ENCODE measurements at regions not wholly inside any gene's neighbourhood (a gene's known extent, or its start where the extent isn't known, plus 50 kb on each side); places are given as distances from the start of the nearest gene placed in this dataset.

DNA sequence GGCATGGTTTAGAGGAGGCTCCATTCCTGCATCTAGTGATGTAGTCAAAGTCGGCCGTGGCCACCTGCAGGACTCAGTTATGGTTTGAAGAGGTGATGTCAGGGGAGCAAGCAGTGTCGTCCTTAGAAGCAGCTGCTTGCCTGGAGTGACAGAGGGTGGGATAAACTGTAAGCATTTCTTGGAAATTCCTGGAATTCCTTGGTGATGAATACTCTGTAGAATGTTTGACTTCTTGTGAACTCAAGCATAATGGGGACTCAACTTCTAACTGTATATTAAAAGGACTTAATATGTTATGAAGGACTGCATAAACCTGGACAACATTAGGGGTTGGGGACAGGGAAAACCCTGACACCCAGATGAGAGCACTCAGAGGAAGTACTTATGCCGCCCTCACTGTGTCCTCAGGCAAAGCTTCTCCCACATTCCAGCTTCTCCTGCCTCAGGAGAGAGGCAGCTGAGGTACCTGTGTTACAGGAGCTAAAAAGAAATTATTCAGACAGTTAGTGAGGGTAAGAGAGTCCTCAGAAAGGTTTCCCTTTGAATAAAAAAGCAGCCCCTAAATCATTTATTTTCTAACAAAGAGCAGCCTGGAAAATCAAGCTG, 459.9 kb upstream of the CELF4 start:
- no peak for DNase-seq
- no peak for ATAC-seq (ENCODE audit: poor library complexity)
- intact Hi-C loops (cut with DNase I): no loop called here

DNA sequence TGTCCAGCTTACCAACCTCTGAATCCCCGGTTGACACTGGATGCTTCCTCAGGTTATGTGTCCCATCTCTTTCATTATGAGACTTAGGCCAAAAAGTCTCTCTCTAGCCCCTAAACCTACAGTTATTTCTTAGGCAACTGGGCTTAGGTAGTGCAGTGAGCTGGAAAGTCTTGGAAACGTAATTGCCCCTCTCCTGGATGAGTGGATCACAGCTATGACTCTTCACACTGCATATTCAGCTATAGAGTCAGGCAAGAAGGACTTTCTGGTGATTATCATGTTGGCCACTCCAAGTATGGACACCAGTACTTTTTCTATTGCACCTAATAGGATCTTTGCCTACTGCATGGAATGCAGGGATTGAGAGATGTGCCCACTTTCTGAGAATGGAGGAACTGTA, 458.3 kb upstream of the CELF4 start:
- DNase-seq (no peak), ATAC-seq (ENCODE audit: poor library complexity) (no peak)
- intact Hi-C loops (cut with DNase I): no loop called here

DNA sequence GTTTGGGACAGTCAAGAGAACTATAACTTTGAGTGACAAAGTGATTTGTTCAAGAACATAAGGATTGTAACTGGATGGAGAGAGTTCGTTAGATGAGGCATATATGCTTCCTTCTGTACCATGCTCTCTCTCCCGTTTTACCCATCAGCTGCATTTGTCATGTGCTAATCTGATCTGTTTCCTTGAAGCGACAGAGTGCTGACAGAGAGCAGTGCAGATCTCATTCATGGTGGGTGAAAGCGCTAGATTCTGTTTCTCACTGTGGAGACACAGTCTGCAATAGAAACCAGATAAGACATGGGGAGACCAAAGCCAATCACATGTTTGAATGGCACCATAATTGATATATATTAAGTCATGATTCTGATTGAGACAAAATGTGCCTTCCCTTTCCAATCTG, 456.6 kb upstream of the CELF4 start:
- ATAC-seq (ENCODE audit: poor library complexity) (no peak), DNase-seq (no peak)
- intact Hi-C loops (cut with DNase I): no loop called here

DNA sequence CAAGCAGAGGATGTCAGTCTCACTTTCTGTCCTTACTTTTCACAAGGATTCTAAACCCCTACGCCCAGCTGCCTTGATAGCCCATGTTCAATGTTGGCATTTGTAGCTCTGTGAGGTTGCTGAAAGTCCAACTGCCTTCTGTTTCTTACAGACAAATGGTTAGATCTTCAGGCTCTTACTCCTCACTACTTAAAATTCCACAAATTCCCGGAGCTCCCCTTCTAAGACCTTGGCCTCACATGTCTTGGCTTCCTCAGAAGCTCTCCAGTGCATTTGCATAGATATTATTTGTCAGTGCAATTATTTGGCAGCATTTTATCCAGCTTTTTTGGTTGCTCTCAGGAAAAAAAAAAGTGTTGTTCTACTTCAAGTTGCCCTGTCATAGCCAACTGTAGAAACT, 453.7 kb upstream of the CELF4 start:
- DNase-seq (no peak), ATAC-seq (ENCODE audit: poor library complexity) (no peak)
- intact Hi-C loops (cut with DNase I): no loop called here

DNA sequence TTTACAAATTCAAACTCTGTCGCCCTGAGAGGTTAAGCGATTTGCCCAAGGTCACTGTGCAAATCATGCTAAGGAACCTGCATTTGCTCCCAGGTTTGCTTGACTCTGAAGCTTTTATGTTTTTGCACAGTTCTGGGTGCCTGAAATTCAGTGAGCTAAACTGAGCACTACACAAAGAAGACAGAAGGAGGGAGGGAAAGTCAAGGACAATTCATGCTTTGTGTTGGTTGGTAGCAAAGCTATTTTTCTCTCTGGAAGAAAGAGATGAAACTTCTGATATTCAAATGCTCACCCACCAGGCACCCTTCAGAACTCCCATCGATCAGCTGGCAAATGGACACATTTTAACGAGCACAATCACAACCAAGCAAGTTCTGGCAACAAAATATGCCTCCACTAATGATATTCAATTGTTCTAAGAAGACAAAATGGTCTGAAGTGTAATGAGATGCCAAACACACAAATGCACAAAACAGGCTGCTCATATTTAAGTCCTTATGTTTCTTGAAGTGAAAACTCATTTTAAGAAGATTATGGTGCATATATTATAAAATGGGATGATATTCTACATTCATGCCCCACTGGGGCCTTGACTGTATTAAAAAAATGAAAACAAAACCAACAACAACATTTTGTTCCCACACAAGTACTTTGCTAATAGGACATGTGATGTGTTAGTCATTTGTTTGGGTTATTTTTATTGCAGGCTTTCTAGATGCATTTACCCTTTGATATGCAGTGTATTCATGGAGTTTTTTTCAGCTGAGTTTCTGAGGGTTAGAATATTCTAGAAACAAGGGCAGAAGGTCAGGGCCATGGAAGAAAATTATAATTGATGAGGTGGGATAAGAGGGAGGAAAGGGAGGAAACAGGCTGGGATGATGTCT, 445.6 kb upstream of the CELF4 start:
- DNase-seq: no peak
- intact Hi-C loops (cut with DNase I): no loop called here
- no peak for ATAC-seq (ENCODE audit: poor library complexity)

DNA sequence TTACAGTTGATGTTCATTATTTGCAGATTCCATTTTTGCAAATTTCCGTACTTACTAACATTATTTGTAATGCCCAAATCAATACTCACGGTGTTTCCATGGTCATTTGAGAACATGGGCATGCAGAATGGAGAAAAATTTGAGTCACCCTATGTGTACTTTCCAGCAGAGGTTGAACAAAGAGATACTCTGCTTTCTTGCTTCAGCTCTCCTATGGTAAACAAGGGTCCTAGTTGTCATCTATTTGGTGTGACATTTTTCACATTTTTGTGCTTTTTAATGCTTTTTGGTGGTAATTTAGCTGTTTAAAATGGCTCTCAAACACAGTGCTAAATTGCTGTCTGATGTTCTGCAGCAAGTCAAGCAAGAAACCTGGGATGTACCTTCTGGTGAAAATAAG, 444.4 kb upstream of the CELF4 start:
- no peak for ATAC-seq (ENCODE audit: poor library complexity)
- intact Hi-C loops (cut with DNase I): no loop called here
- DNase-seq: no peak

DNA sequence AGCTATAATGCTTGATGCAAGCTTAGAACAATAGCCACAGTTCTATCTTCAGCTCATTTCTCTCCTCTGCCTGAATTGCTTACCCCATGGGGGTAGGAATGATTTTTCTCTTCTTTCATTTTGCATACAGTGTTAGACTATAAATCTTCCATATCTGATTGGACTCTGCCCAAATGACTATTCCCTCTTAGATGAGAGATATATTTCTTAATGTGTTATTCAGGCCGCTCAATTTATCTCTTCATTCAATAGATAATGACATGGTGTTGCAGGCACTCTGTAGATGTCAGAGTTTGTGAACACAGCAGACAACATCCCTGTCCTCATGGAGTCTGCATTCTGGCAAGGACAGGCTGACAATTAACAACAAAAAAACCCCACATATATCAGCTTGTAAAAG, 443.7 kb upstream of the CELF4 start:
- ATAC-seq (ENCODE audit: poor library complexity) (no peak), DNase-seq (no peak)
- intact Hi-C loops (cut with DNase I): no loop called here

DNA sequence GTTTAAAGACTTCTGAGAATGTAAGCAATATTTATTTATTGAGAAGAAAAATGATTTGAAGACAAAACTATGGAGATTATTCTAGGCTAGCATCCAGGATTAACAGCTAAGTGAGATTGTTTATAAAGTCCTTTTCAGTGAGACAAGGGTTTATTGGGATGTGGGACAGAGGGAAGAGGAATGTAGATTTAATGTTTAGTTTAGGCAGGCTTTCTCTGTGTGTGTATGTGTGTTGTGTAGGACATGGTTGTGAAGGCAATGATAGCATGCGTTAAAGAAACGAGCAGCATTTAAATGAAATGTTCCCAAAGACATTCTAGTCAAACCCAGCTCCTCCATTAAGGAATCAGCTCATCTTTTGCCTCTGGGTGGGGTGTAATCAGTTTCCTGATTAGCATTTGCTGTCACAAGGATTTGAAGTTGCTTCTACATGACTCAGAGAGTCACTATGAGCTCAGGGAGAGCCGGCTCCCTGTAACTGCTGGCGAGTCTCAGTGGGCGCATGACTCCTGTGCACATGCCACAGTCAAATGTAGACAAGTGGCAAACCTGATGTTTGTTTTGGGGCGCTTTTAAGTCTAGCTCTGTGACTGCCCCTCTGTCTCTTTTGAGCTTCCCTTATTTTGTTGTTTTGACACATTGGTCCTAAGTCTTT, 442.2 kb upstream of the CELF4 start:
- ATAC-seq (ENCODE audit: poor library complexity) (no peak), DNase-seq (no peak)
- intact Hi-C loops (cut with DNase I): no loop called here

DNA sequence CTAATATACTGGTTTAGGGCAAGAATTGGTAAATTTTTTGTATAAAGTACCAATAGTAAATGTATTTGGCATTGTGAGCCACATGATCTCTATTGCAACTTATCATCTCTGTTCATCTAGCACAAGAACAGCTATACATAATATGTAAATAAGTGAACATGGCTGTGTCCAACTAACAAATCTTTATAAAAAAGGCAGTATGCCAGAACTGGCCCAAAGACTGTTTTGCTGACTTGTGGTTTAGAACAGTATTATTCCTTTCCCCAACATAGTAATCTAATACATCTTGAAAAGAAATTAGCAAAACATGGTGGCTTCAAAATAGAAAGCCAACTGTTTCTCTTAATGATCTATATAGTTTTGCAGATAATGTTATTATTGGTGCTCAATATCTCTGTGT, 441.4 kb upstream of the CELF4 start:
- intact Hi-C loops (cut with DNase I): no loop called here
- DNase-seq (no peak), ATAC-seq (ENCODE audit: poor library complexity) (no peak)

DNA sequence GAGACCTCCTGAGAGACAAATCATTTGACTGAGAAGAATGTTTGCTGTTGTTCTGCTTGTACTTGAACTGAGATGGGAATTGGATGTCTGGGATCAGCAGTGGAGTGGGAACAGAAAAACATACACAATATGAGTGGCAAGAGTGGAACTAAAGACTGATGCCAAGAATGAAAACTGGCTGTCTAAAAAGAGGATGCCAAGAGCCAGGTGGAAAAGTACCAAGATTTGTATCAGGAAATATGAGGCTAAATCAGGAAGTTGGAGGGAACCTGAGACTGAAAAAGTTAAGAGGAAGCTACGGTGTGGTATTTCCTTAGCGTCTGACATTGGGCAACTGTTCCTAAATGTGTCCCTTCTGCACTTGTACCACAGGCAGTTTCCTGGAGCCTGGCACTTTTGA, 440.9 kb upstream of the CELF4 start:
- no peak for ATAC-seq (ENCODE audit: poor library complexity)
- DNase-seq: no peak
- intact Hi-C loops (cut with DNase I): no loop called here

DNA sequence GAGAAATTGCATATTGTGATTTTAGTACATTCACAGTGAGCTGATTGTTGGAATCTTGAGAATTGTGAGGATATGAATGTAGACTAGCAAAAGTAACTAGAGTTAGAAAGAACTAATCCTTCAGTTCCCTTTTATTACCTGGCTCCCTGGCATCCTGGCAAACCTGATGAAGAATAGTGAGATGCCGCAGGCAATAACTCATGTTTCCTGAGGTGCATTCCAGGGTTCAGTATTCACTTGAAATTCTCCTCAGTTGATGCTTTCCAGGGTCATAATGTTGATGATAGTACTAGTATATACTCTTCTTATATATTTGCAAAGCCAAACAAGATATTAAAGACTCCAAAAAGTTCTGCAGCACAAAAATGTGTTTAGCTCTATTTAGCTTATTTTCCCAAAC, 432.1 kb upstream of the CELF4 start:
- intact Hi-C loops (cut with DNase I): no loop called here
- DNase-seq (no peak), ATAC-seq (ENCODE audit: poor library complexity) (no peak)

DNA sequence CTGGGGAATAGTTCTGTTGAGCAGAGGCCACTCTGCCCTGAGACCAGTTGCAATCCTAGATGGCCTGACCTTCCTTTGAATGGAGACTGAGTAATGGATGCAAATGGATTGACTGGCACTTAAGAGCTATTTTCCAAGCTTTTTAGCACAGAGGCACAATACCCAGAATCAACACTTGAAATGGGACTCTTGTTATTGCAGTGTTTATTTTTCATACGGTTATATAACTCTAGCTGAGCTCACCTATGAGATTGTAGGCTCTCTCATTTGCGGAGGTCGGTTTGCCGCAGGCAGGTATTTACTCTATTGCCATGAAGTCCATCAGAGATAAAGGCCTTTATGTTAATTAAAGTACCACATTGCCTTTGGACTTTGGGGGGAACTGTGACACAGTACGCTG, 422.3 kb upstream of the CELF4 start:
- intact Hi-C loops (cut with DNase I): no loop called here
- ATAC-seq (ENCODE audit: poor library complexity): no peak
- DNase-seq: no peak

DNA sequence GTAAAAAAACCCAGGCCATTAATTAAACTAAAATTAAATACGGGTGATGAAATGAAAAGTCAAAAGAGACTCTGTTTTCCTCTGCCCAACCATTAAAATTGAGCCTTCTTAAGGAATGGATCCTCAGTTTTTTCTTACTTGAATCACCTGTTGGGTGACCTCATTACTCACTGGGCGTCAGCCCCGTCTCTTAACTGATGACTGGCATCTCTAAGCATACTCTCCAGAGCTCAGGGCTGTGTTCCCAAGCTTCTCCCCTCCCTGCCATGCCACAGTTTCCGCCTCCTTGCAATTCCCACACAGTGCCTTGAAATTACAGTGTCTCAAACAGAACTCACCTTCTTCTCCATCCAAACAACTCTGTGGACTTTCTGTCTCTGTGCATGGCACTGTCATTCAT, 421.1 kb upstream of the CELF4 start:
- intact Hi-C loops (cut with DNase I): no loop called here
- no peak for ATAC-seq (ENCODE audit: poor library complexity)
- no peak for DNase-seq

DNA sequence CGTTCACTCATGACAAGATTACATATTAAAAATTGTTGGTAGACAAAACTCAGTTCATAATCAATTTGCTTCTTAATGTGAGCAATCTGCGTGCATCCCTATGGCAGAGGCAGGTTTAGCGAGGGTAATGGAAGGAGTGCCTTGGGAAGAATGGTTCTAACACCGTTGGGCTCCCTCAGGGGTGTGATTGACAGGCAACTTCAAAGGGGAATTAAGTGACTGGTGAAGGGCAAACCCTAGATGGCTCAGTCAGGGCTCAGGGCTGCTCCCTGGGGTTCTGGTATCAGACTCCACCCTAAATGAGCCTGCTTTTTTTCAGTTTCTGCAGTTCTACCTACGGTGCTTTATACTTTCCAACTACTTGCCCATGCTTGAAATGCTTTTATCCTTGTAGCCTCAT, 419.5 kb upstream of the CELF4 start:
- DNase-seq: no peak
- ATAC-seq (ENCODE audit: poor library complexity): no peak
- intact Hi-C loops (cut with DNase I): no loop called here

DNA sequence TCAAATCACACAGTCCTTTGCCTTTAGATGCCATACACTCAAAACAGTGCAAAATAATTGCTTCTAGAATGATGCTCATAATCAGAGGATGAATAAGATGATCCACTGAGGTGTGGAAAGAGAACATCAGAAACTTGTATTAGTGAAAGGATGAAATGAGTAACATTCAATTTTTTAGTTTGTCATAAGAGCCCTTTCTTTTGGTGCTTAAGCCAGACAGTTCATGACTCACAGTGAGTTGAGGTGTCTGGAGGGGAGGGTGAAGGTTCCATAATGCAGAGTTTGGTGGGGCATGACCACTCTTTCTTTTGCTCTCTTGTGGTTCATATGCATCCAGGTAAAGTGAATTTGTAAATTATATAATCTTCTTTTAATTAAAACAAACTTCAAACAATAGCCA, 415.0 kb upstream of the CELF4 start:
- intact Hi-C loops (cut with DNase I): no loop called here
- ATAC-seq (ENCODE audit: poor library complexity): no peak
- DNase-seq: no peak

DNA sequence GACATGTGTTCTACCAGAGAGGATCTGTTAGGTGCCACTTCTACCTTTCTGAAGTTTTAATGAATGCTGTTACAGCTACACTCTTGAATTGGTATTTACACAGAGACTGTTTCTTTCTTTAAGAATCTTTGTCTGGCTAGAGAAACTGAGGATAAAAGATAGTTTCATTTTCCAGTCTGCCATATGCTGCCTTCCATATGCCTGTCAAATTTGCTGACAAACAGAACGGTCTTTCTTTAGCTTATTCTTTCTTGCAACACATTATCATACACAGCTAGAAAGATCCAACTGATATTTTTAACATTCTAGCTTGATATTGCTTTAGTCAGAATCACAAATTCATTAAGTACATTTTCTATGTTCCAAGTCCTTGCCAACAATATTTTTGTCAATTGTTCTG, 409.8 kb upstream of the CELF4 start:
- ATAC-seq (ENCODE audit: poor library complexity): no peak
- DNase-seq: no peak
- intact Hi-C loops (cut with DNase I): no loop called here

DNA sequence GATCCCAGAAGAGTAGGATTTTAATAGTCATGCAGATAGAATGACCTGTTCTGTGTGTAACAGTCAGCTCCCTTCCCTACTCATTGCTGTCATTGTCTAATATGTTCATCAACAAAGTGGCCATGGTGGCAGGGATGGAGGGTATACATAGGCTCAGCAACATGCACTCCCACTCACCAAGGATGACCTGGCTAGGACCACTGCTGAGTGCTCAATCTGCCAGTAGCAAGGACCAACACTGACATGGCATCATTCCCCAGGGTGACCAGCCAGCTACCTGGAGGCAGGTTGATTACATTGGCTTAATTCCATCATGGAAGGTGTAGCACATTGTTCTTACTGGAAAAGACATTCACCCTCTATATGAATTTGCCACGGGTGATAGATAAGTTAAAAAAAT, 401.7 kb upstream of the CELF4 start:
- intact Hi-C loops (cut with DNase I): no loop called here
- DNase-seq (no peak), ATAC-seq (ENCODE audit: poor library complexity) (no peak)

DNA sequence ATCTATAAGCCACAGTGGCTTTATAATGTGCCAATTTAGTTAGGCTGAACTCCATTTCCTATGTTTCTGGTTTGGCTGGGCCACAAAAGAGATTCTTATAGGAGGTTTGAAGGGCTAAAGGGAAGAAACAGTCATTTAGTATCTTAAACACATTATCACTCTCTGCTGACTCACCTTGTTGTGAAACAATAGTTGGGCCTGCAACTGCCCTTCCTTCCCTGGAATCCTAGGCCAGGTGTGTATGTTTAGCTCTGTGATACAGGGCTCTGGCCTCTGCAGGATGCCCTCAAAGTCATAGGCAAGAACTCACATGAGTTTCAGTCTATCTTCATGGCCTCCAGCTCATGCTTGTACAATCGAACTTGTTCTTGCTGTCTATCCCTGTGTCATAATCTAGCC, 400.0 kb upstream of the CELF4 start:
- intact Hi-C loops (cut with DNase I): no loop called here
- no peak for DNase-seq
- ATAC-seq (ENCODE audit: poor library complexity): no peak

DNA sequence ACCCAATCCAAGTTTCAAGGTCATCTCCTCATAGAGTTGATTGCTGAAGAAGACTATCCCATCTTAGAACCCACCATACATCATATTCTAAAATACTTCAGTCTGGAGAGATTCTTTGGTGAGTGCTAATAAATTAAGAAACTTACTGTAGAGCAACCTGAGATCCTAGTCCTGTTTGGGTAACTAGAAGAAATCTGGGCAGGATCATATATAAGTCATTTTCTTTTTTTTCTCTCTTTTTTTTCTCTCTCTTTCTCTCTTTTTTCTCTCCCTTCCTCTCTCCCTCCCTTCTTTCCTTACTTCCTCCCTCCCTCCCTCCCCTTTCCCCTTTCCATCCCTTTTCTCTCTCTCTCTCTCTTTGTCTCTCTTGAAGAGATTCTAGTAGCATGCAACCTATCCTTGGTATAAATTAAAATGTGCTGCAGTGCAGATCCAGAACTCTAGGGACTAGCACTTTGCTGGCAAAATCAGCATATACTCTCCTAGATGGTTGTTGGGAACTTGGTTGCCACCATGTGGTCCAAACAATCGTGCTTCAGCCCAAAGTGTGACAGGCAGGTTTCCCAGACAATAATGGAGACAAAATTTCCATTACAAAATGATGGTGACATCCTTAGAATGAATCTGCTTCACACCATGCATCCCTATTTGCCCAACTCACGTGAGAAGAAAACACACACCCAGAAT, 399.4 kb upstream of the CELF4 start:
- DNase-seq: no peak
- no peak for ATAC-seq (ENCODE audit: poor library complexity)
- intact Hi-C loops (cut with DNase I): no loop called here

DNA sequence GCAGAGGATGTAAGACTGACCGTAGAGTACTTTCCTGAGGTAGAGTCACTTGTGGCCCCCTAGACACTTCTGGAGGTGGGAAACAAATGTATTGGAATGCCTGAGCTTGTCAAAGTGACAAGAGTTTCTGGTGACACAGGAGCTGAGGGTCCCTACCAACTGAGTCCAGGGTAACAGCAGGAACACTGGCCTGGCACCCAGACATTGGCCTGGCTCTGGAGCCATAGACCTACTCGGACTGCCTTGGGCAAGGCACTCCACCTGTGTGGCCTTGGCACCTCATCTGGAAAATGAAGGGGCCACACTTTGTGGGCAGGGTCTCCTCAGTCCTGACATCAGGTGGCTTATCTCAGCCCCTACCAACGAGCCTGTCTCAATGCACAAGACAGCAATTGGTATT, 398.2 kb upstream of the CELF4 start:
- intact Hi-C loops (cut with DNase I): no loop called here
- DNase-seq: no peak
- ATAC-seq (ENCODE audit: poor library complexity): no peak

Measured in Right ventricle myocardium superior (tissue), 1 donor.